IMR-90 (cell line): ENCODE measurements at regions not wholly inside any gene's neighbourhood (a gene's known extent, or its start where the extent isn't known, plus 50 kb on each side); places are given as distances from the start of the nearest gene placed in this dataset.

Source experiments
- ATAC-seq: fragments of 200-7000 bp; cut with Tn5 transposase; 2 replicates; pipeline ENCODE4 v1.9.1; 2020; ENCODE audit warnings: low read depth, mild to moderate bottlenecking, moderate library complexity
- BruUV-seq: library from RNA; stranded (reverse); fragments of 400-500 nt; replicated peaks from 2 replicates; lab custom pipeline; 2021; lab: Mats Ljungman, UMichigan
- CTCF ChIA-PET: fragments of 300-600 bp; formaldehyde crosslinking; extraction: SDS; loops from one replicate; lab custom pipeline; 2021; ENCODE audit warnings: antibody characterized with exemption; lab: Yijun Ruan, JAX
- POLR2A ChIA-PET: fragments of 300-600 bp; sonication (Branson Sonifier 250); formaldehyde crosslinking; loops from one replicate; lab custom pipeline; 2022; ENCODE audit warnings: antibody characterized with exemption; ENCODE audit not compliant: unreplicated experiment; lab: Charles Lee
- DNase-seq: peaks from one replicate; pipeline ENCODE4 v3.0.0; 2013
- H2AFZ ChIP-seq: replicated peaks from 2 replicates; pipeline ENCODE3; 2013; ENCODE audit warnings: low read length, mild to moderate bottlenecking; ENCODE audit not compliant: poor library complexity
- H2AK5ac ChIP-seq: 2 replicates; pipeline ENCODE4 v1.6.1; 2013; ENCODE audit warnings: low read depth, low read length, inconsistent platforms
- H2AK9ac ChIP-seq: replicated peaks from 2 replicates; pipeline ENCODE3; 2013; ENCODE audit warnings: mild to moderate bottlenecking, low read depth, low read length, moderate library complexity; ENCODE audit not compliant: poor library complexity
- H2BK120ac ChIP-seq: 2 replicates; pipeline ENCODE4 v1.6.1; 2013; ENCODE audit warnings: low read depth, low read length, inconsistent platforms
- H2BK15ac ChIP-seq: 3 replicates; pipeline ENCODE4 v1.6.1; 2013; ENCODE audit warnings: low read depth, low read length, inconsistent platforms
- H2BK20ac ChIP-seq: 2 replicates; pipeline ENCODE4 v1.6.1; 2013; ENCODE audit warnings: low read depth, mild to moderate bottlenecking, inconsistent platforms, low read length, moderate library complexity
- H2BK5ac ChIP-seq: 2 replicates; pipeline ENCODE4 v1.6.1; 2013; ENCODE audit warnings: mild to moderate bottlenecking, low read depth, low read length, inconsistent platforms; ENCODE audit not compliant: poor library complexity, severe bottlenecking
- H3K14ac ChIP-seq: replicated peaks from 2 replicates; pipeline ENCODE4 v1.6.1; 2013; ENCODE audit warnings: low read depth, low read length, inconsistent platforms
- H3K18ac ChIP-seq: 2 replicates; pipeline ENCODE4 v1.6.1; 2013; ENCODE audit warnings: low read depth, low read length, control low read depth
- H3K23ac ChIP-seq: 2 replicates; pipeline ENCODE4 v1.6.1; 2013; ENCODE audit warnings: low read depth, low read length, inconsistent platforms
- H3K27ac ChIP-seq: 2 replicates; pipeline ENCODE4 v1.5.1; 2013; ENCODE audit warnings: mild to moderate bottlenecking, control low read depth, low read length; ENCODE audit not compliant: insufficient read depth
- H3K27me3 ChIP-seq: 2 replicates; pipeline ENCODE4 v1.6.1; 2013; ENCODE audit warnings: low read length; ENCODE audit not compliant: control insufficient read depth, insufficient read depth
- H3K36me3 ChIP-seq: 2 replicates; pipeline ENCODE4 v1.6.1; 2013; ENCODE audit warnings: low read length, mixed read lengths; ENCODE audit not compliant: control insufficient read depth, insufficient read depth
- H3K4ac ChIP-seq: 2 replicates; pipeline ENCODE4 v1.6.1; 2013; ENCODE audit warnings: low read depth, low read length, inconsistent platforms
- H3K4me1 ChIP-seq: 2 replicates; pipeline ENCODE4 v1.6.1; 2013; ENCODE audit warnings: low read length, mixed read lengths; ENCODE audit not compliant: control insufficient read depth, insufficient read depth
- H3K4me2 ChIP-seq: 2 replicates; pipeline ENCODE4 v1.6.1; 2013; ENCODE audit warnings: low read depth, mild to moderate bottlenecking, control low read depth, low read length, moderate library complexity
- H3K4me3 ChIP-seq: 2 replicates; pipeline ENCODE4 v1.5.1; 2013; ENCODE audit warnings: low read depth, mild to moderate bottlenecking, control low read depth, low read length, moderate library complexity; ENCODE audit not compliant: insufficient read depth
- H3K56ac ChIP-seq: 2 replicates; pipeline ENCODE4 v1.6.1; 2013; ENCODE audit warnings: low read length, inconsistent platforms; ENCODE audit not compliant: insufficient read depth; ENCODE audit errors: extremely low read depth
- H3K79me1 ChIP-seq, 2 experiments: 2 replicates each; pipeline ENCODE4 v1.6.1; 2013; ENCODE audit warnings: low read length in 2 of 2, inconsistent platforms in 1 of 2, low read depth in 1 of 2
- H3K9ac ChIP-seq: 2 replicates; pipeline ENCODE4 v1.6.1; 2013; ENCODE audit warnings: low read depth, low read length, control low read depth
- H3K9me1 ChIP-seq: 2 replicates; pipeline ENCODE4 v1.6.1; 2013; ENCODE audit warnings: low read length, inconsistent platforms; ENCODE audit not compliant: insufficient read depth
- H3K9me3 ChIP-seq: 2 replicates; pipeline ENCODE4 v1.6.1; 2013; ENCODE audit warnings: low read length; ENCODE audit not compliant: control insufficient read depth, insufficient read depth
- H4K20me1 ChIP-seq: 2 replicates; pipeline ENCODE4 v1.6.1; 2013; ENCODE audit warnings: low read length, inconsistent platforms; ENCODE audit not compliant: insufficient read depth
- H4K5ac ChIP-seq: 2 replicates; pipeline ENCODE4 v1.6.1; 2013; ENCODE audit warnings: mild to moderate bottlenecking, low read depth, low read length, control low read depth
- H4K8ac ChIP-seq, 2 experiments: 2 replicates each; pipeline ENCODE4 v1.6.1; 2013; ENCODE audit warnings: low read depth in 2 of 2, low read length in 2 of 2, control low read depth in 1 of 2, inconsistent platforms in 1 of 2
- H4K91ac ChIP-seq: 2 replicates; pipeline ENCODE4 v1.6.1; 2013; ENCODE audit warnings: low read depth, low read length, inconsistent platforms; ENCODE audit not compliant: insufficient read depth
- BHLHE40 ChIP-seq: fragments of 150-350 bp; IDR thresholded peaks from 2 replicates; pipeline ENCODE4 v1.6.1; 2016; ENCODE audit warnings: mild to moderate bottlenecking, low read depth, low read length
- CTCF ChIP-seq: conservative IDR thresholded peaks from 2 replicates; pipeline ENCODE4 v1.5.1; 2012; ENCODE audit warnings: mild to moderate bottlenecking, low read depth, low read length, improper control_type of control experiment
- ELK1 ChIP-seq: fragments of 150-350 bp; IDR thresholded peaks from 2 replicates; pipeline ENCODE4 v1.6.1; 2016; ENCODE audit warnings: low read depth, mild to moderate bottlenecking, low read length, moderate library complexity, borderline replicate concordance
- FOS ChIP-seq: fragments of 150-350 bp; IDR thresholded peaks from 2 replicates; pipeline ENCODE4 v1.6.1; 2016; ENCODE audit warnings: low read depth, low read length
- MAZ ChIP-seq: IDR thresholded peaks from 2 replicates; pipeline ENCODE4 v1.6.1; 2012; ENCODE audit warnings: low read depth, mild to moderate bottlenecking, low read length, improper control_type of control experiment, moderate library complexity, borderline replicate concordance
- MXI1 ChIP-seq: IDR thresholded peaks from 2 replicates; pipeline ENCODE4 v1.6.1; 2012; ENCODE audit warnings: low read depth, mild to moderate bottlenecking, low read length, moderate library complexity, borderline replicate concordance
- NFE2L2 ChIP-seq: fragments of 150-350 bp; IDR thresholded peaks from 2 replicates; pipeline ENCODE4 v1.6.1; 2016; ENCODE audit warnings: low read depth, mild to moderate bottlenecking, low read length
- POLR2A ChIP-seq: IDR thresholded peaks from 2 replicates; pipeline ENCODE4 v1.6.1; 2012; ENCODE audit warnings: mild to moderate bottlenecking, low read depth, low read length
- RCOR1 ChIP-seq: IDR thresholded peaks from 2 replicates; pipeline ENCODE4 v1.6.1; 2012; ENCODE audit warnings: mild to moderate bottlenecking, low read length, improper control_type of control experiment; ENCODE audit not compliant: insufficient replicate concordance
- RFX5 ChIP-seq: IDR thresholded peaks from 2 replicates; pipeline ENCODE4 v1.8.0; 2012; ENCODE audit warnings: low read depth, mild to moderate bottlenecking, low read length, moderate library complexity
- SMC3 ChIP-seq: fragments of 150-350 bp; IDR thresholded peaks from 2 replicates; pipeline ENCODE4 v1.6.1; 2016; ENCODE audit warnings: low read depth, mild to moderate bottlenecking, antibody characterized with exemption, low read length, moderate library complexity
- WGBS, 2 experiments: methylation state at CpG; one replicate each; pipeline versions ENCODE4 v1.1.5 to v1.1.7; 2013; ENCODE audit warnings: missing lambda C conversion rate in 2 of 2; ENCODE audit not compliant: insufficient read length in 1 of 2; ENCODE audit errors: extremely low coverage in 2 of 2; 5-methylcytosine and 5-hydroxymethylcytosine counted together
- dilution Hi-C: fragments of 300-500 bp; cut with HindIII; formaldehyde crosslinking; loops from one replicate; pipeline ENCODE4 v1.14.3; 2018; ENCODE audit warnings: low sequenced_read_pairs; ENCODE audit not compliant: unreplicated experiment
- in situ Hi-C: fragments of 300-500 bp; cut with MboI; formaldehyde crosslinking; loops from 3 replicates; pipeline ENCODE4 v1.14.3; 2019; ENCODE audit warnings: low sequenced_read_pairs, inconsistent platforms, mixed read lengths
- intact Hi-C: fragments of 100-400 bp; cut with micrococcal nuclease; formaldehyde crosslinking; loops from 2 replicates; pipeline ENCODE4 v1.10.0; 2022

GRCh38 chr4:94139931-94140612 lies 67.6 kb upstream of the SMARCAD1 start:
- Histone ChIP-seq H3K23ac (no peak overlapping the region), H2AK5ac (no peak overlapping the region), H3K18ac (no peak overlapping the region), H3K14ac (no peak overlapping the region), H3K9me1 (peaks cover 2% of the 10 kb centered on the region; the same call in 1 of the 2 replicates), H3K9ac (no peak overlapping the region), H4K5ac (no peak overlapping the region), H3K4me3 (no peak overlapping the region), H3K4ac (no peak overlapping the region), H3K27ac (no peak overlapping the region), H2AFZ (no peak overlapping the region), H4K20me1 (no peaks in the 10 kb centered on the region), H2BK20ac (no peak overlapping the region), H3K56ac (no peak overlapping the region), H4K91ac (no peak overlapping the region), H2BK15ac (no peak overlapping the region), H2BK5ac (no peak overlapping the region), H3K36me3 (no peaks in the 10 kb centered on the region), H3K27me3 (no peaks in the 10 kb centered on the region), H3K4me1 (no peaks in the 10 kb centered on the region), H3K79me1 (no peaks in the 10 kb centered on the region), H4K8ac (no peak overlapping the region), H3K4me2 (no peak overlapping the region), H3K9me3 (no peaks in the 10 kb centered on the region), H2BK120ac (no peak overlapping the region), H2AK9ac (no peak overlapping the region)
- ATAC-seq (no peak), DNase-seq (no peak)
- 66% methylated on average over 6 of the region's 11 CpGs; no CpG with 5 or more reads in 1 of the 2 experiments for WGBS, 2 experiments
- no TSS peak for BruUV-seq
- ChIA-PET CTCF (interaction anchor here (0.7 kb wide), 1 partner anchor 30 kb away, joined by 5 read pairs; no protein-coding TSS in a partner anchor), POLR2A (no interaction called here)
- intact Hi-C loops = no loop called here
- in situ Hi-C loops = no loop called here
- no peak for TF ChIP-seq ELK1
- TF ChIP-seq MAZ = no peak
- TF ChIP-seq RFX5 = no peak
- TF ChIP-seq RCOR1 = no peak
- TF ChIP-seq POLR2A = no peak
- no peak for TF ChIP-seq MXI1
- no peak for TF ChIP-seq NFE2L2
- TF ChIP-seq BHLHE40 = no peak
- no peak for TF ChIP-seq SMC3
- no peak for TF ChIP-seq FOS
- no peak for TF ChIP-seq CTCF
- dilution Hi-C loops = no loop called here
